NOMO-1 treated with DMSO at 0.1 percent for 48 hours (cell line): ENCODE measurements at regions not wholly inside any gene's neighbourhood (a gene's known extent, or its start where the extent isn't known, plus 50 kb on each side); places are given as distances from the start of the nearest gene placed in this dataset.
"Not testable (repeated sequence)": the region's sequence is repeated elsewhere in the genome, so short reads cannot be mapped to it uniquely, and the experiment has no call there.

Source experiments
- DNase-seq: peaks from one replicate; lab custom pipeline; 2025; ENCODE audit not compliant: unreplicated experiment; lab: John Stamatoyannopoulos, UW

- DNase-seq, result no peak
Observed at GRCh38 chr13:80504453-80504852, 163.5 kb upstream of the SPRY2 start.

GRCh38 chr13:80502359-80502758 is 161.4 kb upstream of the SPRY2 start:
- no peak for DNase-seq

- no peak for DNase-seq
Observed at GRCh38 chr13:80501556-80501955, 160.6 kb upstream of the SPRY2 start.

GRCh38 chr13:80499536-80500290 is 158.8 kb upstream of the SPRY2 start:
- no peak for DNase-seq

- DNase-seq, result no peak
Observed at GRCh38 chr13:80498433-80498832, 157.5 kb upstream of the SPRY2 start.

- no peak for DNase-seq
Observed at GRCh38 chr13:80497978-80498377, 157.1 kb upstream of the SPRY2 start.

- DNase-seq, result no peak
Observed at GRCh38 chr13:80497439-80497838, 156.5 kb upstream of the SPRY2 start.

- no peak for DNase-seq
Observed at GRCh38 chr13:80496721-80497397, 155.9 kb upstream of the SPRY2 start.

DNA sequence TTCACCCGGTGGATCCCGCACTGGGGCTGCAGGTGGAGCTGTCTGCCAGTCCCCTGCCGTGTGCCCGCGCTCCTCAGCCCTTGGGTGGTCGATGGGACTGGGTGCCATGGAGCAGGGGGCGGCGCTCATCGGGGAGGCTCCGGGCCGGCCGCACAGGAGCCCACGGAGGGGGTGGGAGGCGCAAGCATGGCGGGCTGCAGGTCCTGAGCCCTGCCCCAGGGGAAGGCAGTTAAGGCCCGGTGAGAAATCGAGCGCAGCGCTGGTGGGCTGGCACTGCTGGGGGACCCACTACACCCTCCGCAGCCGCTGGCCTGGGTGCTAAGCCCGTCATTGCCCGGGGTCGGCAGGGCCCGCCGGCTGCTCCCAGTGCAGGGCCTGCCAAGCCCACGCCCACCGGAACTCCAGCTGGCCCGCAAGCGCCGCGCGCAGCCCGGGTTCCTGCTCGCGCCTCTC is 149.6 kb upstream of the SPRY2 start:
- DNase-seq, result not testable (repeated sequence)

DNA sequence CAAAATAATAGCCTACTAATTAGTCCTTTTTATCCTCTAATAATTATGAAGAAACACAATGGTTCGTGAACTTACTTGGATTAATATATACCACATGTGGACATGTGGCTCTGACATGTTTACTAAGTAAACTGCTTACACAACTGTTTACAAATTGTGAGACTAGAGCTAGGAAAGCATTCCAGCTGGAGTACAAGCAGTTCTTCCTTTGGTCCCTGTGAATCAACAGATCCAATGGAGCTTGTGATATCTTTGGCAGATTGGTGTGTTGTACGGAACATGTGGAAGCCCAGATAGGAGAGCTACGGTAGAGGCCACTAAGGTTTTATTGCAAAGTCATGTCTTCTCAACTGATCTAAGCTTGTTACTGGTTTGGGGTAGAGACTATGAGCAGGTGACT is 145.5 kb upstream of the SPRY2 start:
- no peak for DNase-seq

- DNase-seq, result no peak
Observed at GRCh38 chr13:80483157-80483556, 142.2 kb upstream of the SPRY2 start.

DNA sequence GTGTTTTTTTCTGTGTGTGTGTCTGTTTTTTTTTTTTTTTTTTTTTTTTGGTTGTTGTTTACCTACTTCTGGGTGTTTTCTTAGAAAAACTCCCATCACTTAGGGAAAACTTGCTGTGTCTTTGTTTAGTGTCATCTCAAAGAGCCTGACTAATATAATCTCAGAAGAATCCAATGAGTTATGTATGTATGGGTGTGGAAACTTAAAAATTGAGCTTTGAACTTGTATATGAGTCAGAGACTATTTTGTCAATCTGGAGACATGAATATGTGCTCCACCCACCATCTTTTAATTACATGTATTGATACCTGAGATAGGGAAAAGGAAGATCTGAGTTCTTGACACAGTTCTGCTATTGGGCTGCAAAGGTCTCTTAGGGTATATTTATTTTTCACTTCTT is 140.7 kb upstream of the SPRY2 start:
- DNase-seq, result no peak

DNA sequence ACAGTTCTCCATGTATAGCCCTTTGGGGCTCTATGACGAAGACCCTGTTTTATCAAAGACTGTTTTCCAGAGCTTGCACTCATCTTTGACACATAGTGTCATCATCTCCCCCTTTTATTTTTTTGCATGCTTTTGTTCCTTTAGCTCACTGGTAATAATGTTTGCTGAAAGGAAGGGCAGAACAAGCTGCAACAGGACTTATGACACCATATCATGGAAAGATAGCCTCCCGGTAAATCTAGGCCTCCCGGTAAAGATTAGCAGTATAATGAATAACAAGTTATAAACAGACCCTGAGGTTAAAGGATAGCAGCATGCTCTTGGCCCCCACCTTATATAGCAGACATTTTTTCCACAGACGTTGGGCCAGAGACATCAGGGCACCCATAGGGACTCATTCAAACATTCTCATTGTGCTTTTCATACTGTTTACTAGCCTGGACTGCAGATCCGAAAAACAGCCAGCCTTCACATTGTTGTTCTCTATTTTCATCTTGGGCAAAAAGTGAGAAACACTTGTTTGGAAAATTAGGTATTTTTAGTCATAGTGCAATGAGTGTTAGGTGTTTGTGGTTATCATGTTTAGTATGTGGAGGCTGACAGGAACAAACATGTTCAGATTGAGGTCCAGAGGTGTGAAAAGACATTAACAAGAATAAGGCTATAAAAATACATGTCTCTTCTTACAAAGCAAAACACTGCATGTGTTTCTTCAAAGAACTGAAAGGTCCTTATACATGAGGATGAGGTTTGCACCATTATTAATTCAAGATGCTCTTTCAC is 136.9 kb upstream of the SPRY2 start:
- no peak for DNase-seq

GRCh38 chr13:80476953-80477352 is 136.0 kb upstream of the SPRY2 start:
- no peak for DNase-seq

DNA sequence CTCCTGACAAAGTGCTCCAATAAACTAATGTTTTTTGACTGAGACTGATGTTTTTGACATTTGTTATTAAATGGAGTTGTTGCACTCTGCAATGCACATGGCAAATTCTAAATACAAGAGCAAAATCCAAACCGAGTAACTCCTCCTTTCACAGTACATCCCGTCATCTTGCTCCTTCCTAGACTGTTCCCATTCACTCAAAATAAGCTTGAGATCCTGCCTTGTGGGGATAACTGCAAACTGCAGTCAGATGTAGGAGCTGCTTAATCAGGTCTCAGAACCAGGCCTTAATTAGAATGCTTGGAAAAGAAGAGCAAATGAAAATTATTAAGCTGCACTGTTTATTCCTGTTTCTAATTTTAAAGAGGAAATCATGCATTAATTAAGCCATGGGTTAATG is 134.8 kb upstream of the SPRY2 start:
- no peak for DNase-seq

- DNase-seq, result no peak
Observed at GRCh38 chr13:80473695-80474094, 132.8 kb upstream of the SPRY2 start.

DNA sequence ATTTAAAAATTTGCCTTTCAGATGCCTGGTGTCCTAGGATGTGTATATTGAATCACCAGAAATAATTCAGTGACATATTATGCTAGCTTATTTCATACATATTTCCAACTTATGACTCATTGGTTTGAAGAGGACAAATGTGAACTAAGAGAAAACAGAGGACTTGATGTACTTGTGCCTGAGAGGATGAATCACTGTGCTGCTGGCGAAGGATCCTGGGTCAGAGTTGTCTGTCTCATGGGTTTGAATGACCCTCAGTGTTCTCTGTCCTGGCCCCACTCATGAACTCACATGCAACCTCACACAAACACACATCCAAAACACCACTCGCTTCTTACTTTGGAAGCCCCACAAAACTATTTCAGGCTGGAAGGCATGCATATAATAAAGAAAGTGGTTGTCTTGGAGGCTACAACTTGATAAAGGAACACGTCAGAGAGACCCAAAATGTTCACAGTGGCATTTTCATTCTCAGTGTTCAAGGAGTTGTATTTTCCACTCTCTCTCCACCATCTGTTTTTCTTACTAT is 129.0 kb upstream of the SPRY2 start:
- peak; percentile 70 for DNase-seq

DNA sequence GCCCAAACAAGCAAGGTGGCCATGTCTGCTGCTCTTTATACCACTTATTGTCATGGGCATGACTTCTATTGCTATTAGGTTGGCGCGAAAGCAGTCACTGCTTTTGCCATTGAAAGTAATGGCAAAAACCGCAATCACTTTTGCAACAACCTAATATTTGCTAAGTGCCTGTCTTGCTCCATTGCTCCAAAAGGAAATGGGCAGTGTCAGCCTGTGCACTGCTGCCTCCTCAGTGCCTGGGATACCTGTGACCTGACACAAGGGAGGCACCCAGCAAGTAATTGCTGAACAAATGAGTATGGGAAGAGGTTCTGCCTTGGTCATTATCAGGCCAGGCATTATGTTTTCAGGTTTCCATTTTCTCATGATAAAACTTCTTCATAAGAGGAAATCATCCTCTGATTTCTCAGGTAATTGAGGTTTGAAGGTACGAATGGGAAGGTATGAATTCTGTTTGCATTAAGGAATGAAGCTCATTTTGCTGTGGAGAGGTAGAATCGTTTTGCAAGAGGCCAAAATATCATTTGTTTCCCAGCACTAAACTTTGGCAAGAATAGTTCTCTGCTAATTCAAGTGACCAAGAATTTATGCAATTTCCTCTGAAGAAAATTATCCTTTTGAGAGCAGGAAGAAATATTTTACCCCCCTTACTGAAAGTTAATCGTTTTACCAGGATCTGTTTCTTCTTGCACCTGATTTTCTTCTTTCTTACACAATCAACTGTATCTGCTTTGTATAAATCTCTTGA is 128.4 kb upstream of the SPRY2 start:
- DNase-seq, result peak; percentile 70

- DNase-seq, result no peak
Observed at GRCh38 chr13:80465321-80465720, 124.4 kb upstream of the SPRY2 start.

GRCh38 chr13:80463673-80464352 is 122.9 kb upstream of the SPRY2 start:
- no peak for DNase-seq
